ENCODE measurements at regions not wholly inside any gene's neighbourhood (a gene's known extent, or its start where the extent isn't known, plus 50 kb on each side); places are given as distances from the start of the nearest gene placed in this dataset.

DNA sequence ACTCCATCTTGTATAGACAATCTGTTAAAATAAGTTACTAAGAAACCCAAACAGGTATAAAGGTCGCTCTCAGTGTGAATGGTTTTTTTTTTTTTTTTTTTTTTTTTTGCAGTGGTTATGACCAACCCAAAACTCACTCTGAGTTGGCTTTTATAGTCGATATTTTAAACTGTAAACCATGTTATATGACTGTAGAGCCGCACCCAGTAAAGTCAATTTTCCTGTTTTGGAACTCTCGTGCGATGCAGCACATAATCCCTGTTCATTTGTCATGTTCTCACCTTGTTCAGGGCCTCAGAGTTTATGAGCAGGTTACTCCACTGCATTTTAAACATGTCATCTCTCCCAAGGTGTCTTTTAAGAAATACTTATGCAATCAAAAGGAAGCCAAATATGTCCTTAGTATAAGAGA, 112.5 kb downstream of the KLF5 start:
- no peak for DNase-seq (ENCODE audit: low spot score in 2 of 2)
- TF ChIP-seq, protein P1, sequence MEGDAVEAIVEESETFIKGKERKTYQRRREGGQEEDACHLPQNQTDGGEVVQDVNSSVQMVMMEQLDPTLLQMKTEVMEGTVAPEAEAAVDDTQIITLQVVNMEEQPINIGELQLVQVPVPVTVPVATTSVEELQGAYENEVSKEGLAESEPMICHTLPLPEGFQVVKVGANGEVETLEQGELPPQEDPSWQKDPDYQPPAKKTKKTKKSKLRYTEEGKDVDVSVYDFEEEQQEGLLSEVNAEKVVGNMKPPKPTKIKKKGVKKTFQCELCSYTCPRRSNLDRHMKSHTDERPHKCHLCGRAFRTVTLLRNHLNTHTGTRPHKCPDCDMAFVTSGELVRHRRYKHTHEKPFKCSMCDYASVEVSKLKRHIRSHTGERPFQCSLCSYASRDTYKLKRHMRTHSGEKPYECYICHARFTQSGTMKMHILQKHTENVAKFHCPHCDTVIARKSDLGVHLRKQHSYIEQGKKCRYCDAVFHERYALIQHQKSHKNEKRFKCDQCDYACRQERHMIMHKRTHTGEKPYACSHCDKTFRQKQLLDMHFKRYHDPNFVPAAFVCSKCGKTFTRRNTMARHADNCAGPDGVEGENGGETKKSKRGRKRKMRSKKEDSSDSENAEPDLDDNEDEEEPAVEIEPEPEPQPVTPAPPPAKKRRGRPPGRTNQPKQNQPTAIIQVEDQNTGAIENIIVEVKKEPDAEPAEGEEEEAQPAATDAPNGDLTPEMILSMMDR (IDR thresholded peaks at IDR 0.05), result no peak
- H3K27ac ChIP-seq, result no peak overlapping the region
- no peaks in the 10 kb centered on the region for H3K9me3 ChIP-seq
- H3K36me3 ChIP-seq, result no peaks in the 10 kb centered on the region
- intact Hi-C loops (cut with DNase I), result no loop called here
- H3K27me3 ChIP-seq, result no peaks in the 10 kb centered on the region
- H3K4me1 ChIP-seq, result no peaks in the 10 kb centered on the region
- H3K4me3 ChIP-seq, result no peak overlapping the region

- no peak overlapping the region for H3K4me3 ChIP-seq
- DNase-seq (ENCODE audit: low spot score in 2 of 2), result no peak
- no peak overlapping the region for H3K27ac ChIP-seq
- H3K9me3 ChIP-seq, result no peaks in the 10 kb centered on the region
- TF ChIP-seq, protein P1 (IDR thresholded peaks at IDR 0.05), result no peak
- H3K27me3 ChIP-seq, result no peaks in the 10 kb centered on the region
- H3K36me3 ChIP-seq, result no peaks in the 10 kb centered on the region
- no peaks in the 10 kb centered on the region for H3K4me1 ChIP-seq
- intact Hi-C loops (cut with DNase I), result no loop called here
Measured at GRCh38 chr13:73169971-73170370, 111.2 kb downstream of the KLF5 start.

- H3K27me3 ChIP-seq, result no peaks in the 10 kb centered on the region
Measured at GRCh38 chr13:73168953-73169401, 110.2 kb downstream of the KLF5 start.

DNA sequence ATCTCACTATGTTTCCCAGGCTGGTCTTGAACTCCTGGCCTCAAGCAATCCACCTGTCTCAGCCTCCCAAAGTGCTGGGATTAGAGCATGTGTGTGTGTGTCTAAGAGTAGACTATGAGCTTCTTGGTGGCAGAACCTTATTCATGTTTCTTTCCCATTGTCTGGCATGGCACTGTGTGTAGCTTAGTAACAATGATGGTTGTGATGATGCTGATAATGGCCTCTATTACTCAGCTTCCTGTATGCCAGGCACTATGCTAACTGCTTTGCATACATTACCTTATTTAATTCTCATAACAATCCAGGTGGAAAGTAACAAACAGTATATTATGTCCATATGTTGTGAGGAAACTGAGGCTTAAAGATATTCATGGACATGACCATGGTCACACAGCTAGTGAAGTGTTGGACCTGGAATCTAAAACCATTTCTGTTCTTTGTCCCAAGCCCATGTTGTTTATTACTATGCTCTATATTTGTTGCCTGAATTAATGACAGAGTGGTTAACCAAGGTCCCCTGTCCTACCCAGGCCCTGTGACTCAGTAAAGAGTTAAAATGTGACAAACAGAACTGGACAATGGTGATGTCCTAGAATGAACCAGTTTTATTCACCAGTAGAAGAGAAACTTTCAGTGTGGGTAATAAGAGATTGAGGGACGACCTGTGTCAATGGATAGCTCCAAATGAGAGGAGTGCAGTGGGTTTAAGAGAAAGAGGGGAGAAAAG, 109.6 kb downstream of the KLF5 start:
- H3K36me3 ChIP-seq, result no peaks in the 10 kb centered on the region
- DNase-seq (ENCODE audit: low spot score in 2 of 2), result no peak
- H3K9me3 ChIP-seq, result no peaks in the 10 kb centered on the region
- H3K27ac ChIP-seq, result no peak overlapping the region
- intact Hi-C loops (cut with DNase I), result no loop called here
- H3K4me3 ChIP-seq, result no peak overlapping the region
- no peaks in the 10 kb centered on the region for H3K27me3 ChIP-seq
- H3K4me1 ChIP-seq, result no peaks in the 10 kb centered on the region
- TF ChIP-seq, protein P1 (IDR thresholded peaks at IDR 0.05), result no peak

More at GRCh38 chr13:73168953-73169401, 110.2 kb downstream of the KLF5 start:
- Histone ChIP-seq H3K36me3 (no peaks in the 10 kb centered on the region), H3K4me3 (no peak overlapping the region), H3K9me3 (no peaks in the 10 kb centered on the region), H3K4me1 (no peaks in the 10 kb centered on the region), H3K27ac (no peak overlapping the region)
- no peak for DNase-seq (ENCODE audit: low spot score in 2 of 2)
- intact Hi-C loops (cut with DNase I), result no loop called here
- TF ChIP-seq, protein P1 (IDR thresholded peaks at IDR 0.05), result no peak

- Histone ChIP-seq H3K36me3 (no peaks in the 10 kb centered on the region), H3K9me3 (no peaks in the 10 kb centered on the region), H3K27ac (no peak overlapping the region), H3K4me1 (no peaks in the 10 kb centered on the region), H3K4me3 (no peak overlapping the region), H3K27me3 (no peaks in the 10 kb centered on the region)
- TF ChIP-seq, protein P1 (IDR thresholded peaks at IDR 0.05), result no peak
- DNase-seq (ENCODE audit: low spot score in 2 of 2), result no peak
- intact Hi-C loops (cut with DNase I), result no loop called here
Measured at GRCh38 chr13:73167028-73167820, 108.4 kb downstream of the KLF5 start.
